Right forelimb (tissue), 1 donor: ENCODE measurements at regions not wholly inside any gene's neighbourhood (a gene's known extent, or its start where the extent isn't known, plus 50 kb on each side); places are given as distances from the start of the nearest gene placed in this dataset.
"Not testable (repeated sequence)": the region's sequence is repeated elsewhere in the genome, so short reads cannot be mapped to it uniquely, and the experiment has no call there.

Experiments used
- DNase-seq: peaks from one replicate; pipeline ENCODE4 v3.0.0-alpha.2; 2018

GRCh38 chr12:131494741-131495524 is 216.0 kb upstream of the SFSWAP start:
- no peak for DNase-seq

GRCh38 chr12:131497966-131498365 is 212.9 kb upstream of the SFSWAP start:
- no peak for DNase-seq

DNA sequence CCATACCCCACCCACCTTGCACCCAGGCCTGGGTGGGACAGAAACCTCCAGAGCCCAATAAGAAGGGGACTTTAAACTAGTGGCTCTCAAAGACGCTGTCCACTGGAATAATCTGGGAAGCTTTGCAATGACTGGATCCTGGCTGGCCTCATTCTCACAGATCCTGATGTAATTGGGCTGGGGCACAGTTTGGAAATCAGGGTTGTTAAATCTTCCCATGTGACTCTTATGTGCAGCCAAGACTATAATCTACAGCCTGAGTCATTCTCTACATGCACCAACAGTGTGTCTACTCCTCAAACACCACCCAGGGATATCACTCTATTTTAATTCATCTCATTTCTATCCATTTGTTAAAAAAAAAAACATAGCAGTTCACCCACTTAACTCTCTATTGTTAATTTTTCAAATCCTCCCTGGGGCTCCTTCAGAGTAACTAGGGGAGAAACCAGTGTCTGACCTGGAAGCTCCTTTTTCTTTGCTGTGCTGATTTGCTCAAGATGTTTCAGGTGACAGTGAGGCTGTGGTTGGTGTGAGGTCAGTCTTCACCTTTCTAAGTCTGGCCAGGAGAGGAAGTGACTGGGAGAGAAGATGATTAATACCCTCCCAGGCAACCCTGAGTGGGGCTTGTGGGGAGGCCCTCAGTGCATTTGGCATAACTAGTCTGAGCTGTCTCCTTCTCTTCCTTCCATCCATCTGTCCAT is 211.6 kb upstream of the SFSWAP start:
- DNase-seq: no peak

DNA sequence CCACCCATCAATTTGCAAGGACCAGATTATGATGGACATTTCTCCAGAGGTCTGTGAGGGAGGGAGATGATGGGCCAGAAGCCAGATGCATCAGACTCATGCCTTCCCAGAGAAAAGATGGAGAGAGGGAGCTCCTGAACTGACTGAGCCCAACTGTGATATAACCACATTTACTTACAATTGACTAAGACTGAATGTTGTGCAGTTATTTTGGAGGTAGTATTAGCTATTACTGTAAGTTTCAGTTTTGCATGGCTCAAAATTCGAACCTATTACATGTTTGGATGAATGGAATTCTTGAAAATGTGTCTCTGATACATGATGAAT is 211.1 kb upstream of the SFSWAP start:
- DNase-seq: no peak

DNA sequence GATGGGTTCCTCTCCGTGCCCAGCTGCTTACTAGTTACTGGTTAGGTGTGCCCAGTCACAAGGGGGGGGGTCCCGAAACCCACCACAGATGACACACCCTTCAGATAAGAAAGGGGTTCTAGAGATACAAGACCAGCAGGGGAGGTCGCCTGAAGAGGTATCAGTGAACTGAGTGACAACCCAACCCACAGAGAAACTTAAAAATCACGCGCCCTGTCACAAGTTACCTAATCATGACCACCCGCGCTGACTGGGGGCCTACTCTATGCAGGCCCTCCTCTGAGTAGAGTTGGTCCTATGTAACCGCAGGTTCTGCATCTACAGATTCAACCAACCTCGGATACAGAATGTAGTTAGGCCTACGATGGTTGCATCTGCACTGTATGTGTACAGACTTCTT is 210.3 kb upstream of the SFSWAP start:
- DNase-seq: no peak

DNA sequence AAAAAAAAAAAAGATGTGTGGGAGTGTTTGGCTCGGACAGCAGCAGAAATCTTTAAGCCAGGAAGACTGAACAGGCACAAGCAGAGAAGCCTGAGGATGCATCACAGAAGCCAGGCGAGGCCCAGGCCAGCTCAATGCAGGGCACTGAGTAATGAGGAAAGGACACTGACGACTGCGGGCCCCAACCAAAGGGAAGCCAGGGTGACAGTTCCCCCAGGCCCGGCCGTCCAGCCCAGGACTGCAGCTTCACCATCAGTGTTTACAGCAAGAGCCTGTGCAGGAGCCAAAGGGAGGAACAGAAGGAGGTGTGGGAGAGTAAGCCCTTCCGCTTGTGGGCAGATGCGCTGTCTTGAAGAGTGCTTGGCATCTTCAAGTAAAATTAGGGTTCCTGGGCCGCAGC is 205.3 kb upstream of the SFSWAP start:
- no peak for DNase-seq

DNA sequence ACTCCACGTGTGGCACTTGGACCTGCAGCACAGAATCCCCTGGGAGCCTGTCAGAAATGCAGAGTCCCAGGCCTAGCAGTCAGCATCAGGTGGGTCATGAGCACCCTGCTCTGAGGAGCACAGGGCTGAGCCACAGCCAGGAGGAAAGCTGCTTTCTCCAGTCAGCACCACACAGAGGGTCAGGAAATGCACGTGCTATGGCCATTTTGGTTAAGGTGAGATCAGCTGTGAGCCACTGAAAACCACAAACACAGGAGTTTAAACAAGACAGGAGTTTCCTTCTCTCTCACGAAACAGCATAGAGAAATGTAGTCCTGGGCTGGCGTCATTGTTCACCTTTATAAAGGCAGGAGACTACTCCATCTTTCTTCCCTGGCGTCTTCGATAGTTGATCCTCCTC is 204.5 kb upstream of the SFSWAP start:
- no peak for DNase-seq

DNA sequence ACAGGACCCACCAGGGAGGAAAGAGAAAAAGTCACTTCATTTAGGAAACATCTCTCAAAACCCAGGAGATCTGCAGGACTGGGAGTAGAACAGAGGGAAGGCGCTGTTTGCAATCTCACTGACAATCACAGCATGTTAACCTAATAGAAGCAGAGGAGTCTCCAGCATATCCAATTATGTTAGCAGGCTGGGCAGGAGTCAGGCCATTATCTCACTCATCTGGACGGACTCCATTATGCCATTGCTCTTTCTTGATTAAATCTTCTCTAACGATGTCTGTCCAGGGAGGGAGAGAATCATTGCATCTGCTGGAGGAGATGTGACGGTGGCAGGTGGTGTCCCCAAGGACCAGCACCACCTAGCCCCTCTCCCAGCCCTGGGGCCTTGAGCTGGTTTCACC is 203.8 kb upstream of the SFSWAP start:
- no peak for DNase-seq

DNA sequence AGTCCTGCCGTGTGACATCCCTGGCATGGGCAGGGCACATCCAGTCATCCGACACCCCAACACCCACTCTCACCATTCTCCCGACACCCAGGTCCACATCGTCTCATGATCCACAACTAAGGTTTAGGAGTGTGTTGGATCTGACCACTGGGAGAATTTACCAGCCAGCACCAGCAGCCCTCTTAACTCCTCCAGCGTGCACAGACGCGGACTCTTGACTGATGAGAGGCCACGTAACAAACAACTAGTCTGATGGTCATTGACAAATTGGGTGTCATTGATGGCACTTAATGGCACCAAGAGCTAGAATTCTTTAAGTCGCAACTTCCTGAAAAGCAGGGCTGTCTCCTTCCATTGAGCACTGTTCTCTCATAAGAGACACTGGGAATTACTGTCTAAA is 203.0 kb upstream of the SFSWAP start:
- no peak for DNase-seq

DNA sequence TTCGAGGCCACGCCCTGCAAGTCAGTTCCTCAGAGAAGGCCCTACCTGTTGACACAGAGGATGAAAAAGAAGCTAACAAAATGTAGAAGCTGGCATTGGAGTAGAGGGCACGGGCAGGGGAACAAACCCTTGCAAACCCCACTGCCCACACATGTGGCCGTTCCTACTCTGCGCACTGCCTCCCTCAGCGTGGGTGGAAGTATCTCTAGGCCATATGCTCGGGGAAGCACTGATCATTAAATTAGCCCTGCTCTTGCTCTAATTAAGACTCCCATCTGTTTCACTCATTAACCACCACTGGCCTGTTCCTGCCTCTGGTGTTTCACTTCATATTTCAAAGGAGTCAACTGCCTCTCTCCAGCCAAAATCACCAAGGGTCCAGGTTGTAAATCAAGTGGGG is 201.2 kb upstream of the SFSWAP start:
- no peak for DNase-seq

- no peak for DNase-seq
Observed at GRCh38 chr12:131510431-131510830, 200.5 kb upstream of the SFSWAP start.

DNA sequence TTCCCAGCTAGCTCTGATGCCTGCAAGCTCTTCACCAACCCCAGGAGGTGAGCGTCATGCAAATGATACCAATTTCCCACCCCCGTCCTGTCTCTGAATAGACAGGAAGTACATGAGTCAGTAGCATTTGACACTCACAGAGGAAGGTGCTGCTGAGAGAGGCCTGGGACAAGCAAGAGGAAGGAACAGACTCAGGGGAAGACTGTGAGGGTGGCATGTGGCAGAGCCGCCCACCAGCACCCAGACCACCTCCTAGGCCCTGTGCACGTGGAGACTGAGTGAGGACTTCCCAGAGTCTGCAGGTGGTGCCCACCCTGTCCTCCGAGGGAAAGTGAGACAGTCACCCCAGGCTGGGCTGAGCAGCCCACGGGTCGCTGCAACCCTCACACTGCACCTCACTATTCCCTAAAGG is 199.5 kb upstream of the SFSWAP start:
- no peak for DNase-seq

GRCh38 chr12:131511803-131512561 is 198.9 kb upstream of the SFSWAP start:
- no peak for DNase-seq

- no peak for DNase-seq
Observed at GRCh38 chr12:131513606-131514005, 197.3 kb upstream of the SFSWAP start.

GRCh38 chr12:131520553-131520952 is 190.3 kb upstream of the SFSWAP start:
- DNase-seq: not testable (repeated sequence)

GRCh38 chr12:131521326-131521725 is 189.6 kb upstream of the SFSWAP start:
- DNase-seq: no peak

- no peak for DNase-seq
Observed at GRCh38 chr12:131525795-131526508, 184.9 kb upstream of the SFSWAP start.

DNA sequence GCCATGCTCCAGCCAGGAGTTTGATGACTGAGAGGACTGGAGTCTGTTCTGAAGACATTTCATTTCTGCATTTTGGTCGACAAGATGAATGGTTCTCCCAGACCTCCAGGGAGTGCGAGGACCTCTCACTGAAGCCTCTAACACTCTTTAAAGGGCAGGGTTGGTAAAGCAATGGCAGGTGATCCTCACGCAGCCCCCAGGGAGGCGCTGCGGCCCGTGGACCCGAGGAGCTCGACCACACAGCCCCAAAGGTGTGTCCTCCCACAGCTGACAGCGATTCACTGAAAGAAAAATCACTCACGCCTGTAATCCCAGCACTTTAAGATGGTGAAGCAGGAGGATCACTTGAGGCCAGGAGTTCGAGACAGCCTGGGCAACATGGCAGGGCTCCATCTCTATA is 183.8 kb upstream of the SFSWAP start:
- no peak for DNase-seq

DNA sequence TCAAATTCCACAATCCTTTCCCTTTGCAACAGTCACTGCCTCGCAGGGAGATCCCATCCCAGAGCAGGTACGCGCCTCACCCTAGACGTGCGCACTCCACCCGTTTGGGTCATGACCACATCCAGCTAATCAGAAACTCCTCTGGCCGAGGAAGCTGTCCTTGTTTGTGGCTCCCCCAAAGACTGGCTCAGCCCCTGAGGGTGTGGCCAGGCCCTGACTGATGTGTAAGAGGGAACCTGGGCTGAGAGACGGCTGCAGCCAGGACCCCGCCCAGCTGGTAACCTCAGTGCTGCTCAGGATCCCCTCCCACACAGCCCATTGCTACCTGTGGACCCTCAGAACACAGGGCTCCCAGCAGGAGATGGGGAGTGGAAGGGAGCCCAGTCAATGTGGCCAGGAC is 183.2 kb upstream of the SFSWAP start:
- DNase-seq: no peak

DNA sequence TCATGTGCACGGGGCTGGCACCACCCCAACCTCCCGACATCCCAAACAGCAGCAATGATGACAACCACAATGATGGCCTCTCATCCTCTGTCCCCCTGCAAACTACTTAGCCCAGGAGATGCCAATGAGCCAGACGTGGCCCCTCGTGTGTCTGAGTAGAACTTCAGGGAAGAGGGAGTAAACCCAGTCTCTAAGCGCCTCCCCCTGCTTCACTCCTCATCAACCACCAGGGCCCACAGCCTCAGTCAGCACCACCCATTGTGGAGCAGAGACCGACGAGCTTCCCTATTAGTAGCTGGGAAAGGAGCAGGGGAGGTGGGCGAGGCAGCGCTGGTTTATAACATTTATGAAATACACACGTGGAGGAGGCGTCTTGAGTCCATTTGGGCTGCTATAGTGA is 182.7 kb upstream of the SFSWAP start:
- DNase-seq: no peak

GRCh38 chr12:131528667-131529066 is 182.2 kb upstream of the SFSWAP start:
- no peak for DNase-seq

GRCh38 chr12:131529196-131530040 is 181.5 kb upstream of the SFSWAP start:
- no peak for DNase-seq

DNA sequence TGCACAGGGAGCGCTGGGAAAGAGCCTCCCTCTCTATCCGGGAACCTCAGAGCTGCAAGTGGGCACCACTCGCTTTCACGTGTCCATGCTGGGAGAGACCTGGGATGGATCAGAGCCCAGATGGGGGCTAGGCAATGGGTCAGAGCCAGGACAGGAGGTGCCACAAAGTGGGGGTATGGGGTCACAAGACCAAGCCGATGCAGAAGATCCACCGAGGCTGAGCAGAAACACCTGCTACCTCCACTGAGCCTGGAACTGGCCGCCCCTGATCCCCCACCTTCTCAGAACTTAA is 180.9 kb upstream of the SFSWAP start:
- DNase-seq: no peak
